ENCODE measurements at regions not wholly inside any gene's neighbourhood (a gene's known extent, or its start where the extent isn't known, plus 50 kb on each side); places are given as distances from the start of the nearest gene placed in this dataset.

DNA sequence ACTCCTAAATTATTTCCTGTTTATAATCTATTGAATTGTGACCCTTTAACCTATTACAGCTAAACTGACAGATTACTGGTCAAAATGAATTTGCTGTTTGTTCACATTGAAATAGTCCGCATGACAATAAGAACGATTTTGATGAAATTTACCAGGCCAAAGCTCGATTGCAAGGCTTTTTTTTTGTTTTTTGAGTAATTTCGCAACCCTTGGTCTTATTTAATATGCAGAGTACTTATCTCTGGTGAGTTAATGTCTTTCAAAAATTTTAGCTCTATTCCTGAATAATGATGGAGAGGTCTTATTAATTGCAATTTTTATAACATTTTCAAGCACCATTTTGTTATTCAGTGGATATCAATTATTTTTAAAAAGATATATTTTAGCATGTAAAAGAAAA lies 362.4 kb downstream of the OTOL1 start:
- Mint-ChIP-seq H3K4me3 (no peak overlapping the region), H3K9me3 (0 out of 5 replicates have a peak, but pooled peaks cover 0 to 2% of the 10 kb centered on the region in 2 experiments), H3K27me3 (ENCODE audit: low read depth) (no peaks in the 10 kb centered on the region), H3K27ac (no peak overlapping the region), H3K4me1 (peaks cover 15% of the 10 kb centered on the region in 2 experiments), H3K36me3 (ENCODE audit: insufficient read depth in 1 of 3, low read depth in 3 of 3) (no peaks in the 10 kb centered on the region)
- Histone ChIP-seq H3K23me2 (ENCODE audit: insufficient read length, low read depth, low read length, poor library complexity, severe bottlenecking) (no peaks in the 10 kb centered on the region), H3K23ac (ENCODE audit: insufficient read length, low read depth, low read length) (no peak overlapping the region), H2BK15ac (ENCODE audit: low read depth, low read length) (no peak overlapping the region), H2AFZ (ENCODE audit: low read length) (no peak overlapping the region), H4K20me1 (ENCODE audit: control insufficient read depth, insufficient read depth, insufficient read length) (no peaks in the 10 kb centered on the region), H3T11ph (ENCODE audit: low read length) (no peak overlapping the region), H2BK12ac (ENCODE audit: insufficient read length, low read depth, low read length) (no peak overlapping the region), H2BK120ac (ENCODE audit: low read depth, low read length, poor library complexity, severe bottlenecking) (no peak overlapping the region), H2AK5ac (ENCODE audit: insufficient read length, low read length) (no peak overlapping the region), H4K5ac (ENCODE audit: insufficient read length, low read depth, low read length) (no peak overlapping the region), H3K4ac (ENCODE audit: low read depth, low read length) (no peak overlapping the region), H3K9ac (ENCODE audit: extremely low read depth, insufficient read length, low read length) (no peak overlapping the region), H3K56ac (ENCODE audit: insufficient read length, low read depth, low read length) (no peak overlapping the region), H2BK5ac (ENCODE audit: insufficient read length, low read length) (no peak overlapping the region), H3K79me2 (ENCODE audit: insufficient read depth, low read length) (no peaks in the 10 kb centered on the region), H3K4me2 (ENCODE audit: insufficient read depth, insufficient read length, low read length) (no peak overlapping the region), H3K27ac (ENCODE audit: insufficient read length, low read depth, low read length) (no peak overlapping the region), H3K18ac (ENCODE audit: insufficient read length, low read depth, low read length) (no peak overlapping the region), H2BK20ac (ENCODE audit: low read depth, low read length, poor library complexity, severe bottlenecking) (no peak overlapping the region), H3K27me3 (ENCODE audit: insufficient read depth, low read length) (no peaks in the 10 kb centered on the region), H3K79me1 (ENCODE audit: insufficient read depth, low read depth, low read length, poor library complexity, severe bottlenecking) (no peaks in the 10 kb centered on the region), H4K8ac (replicated peaks; ENCODE audit: insufficient read length, low read depth, low read length) (no peak overlapping the region), H3K14ac (ENCODE audit: insufficient read depth, low read length) (no peak overlapping the region), H3K4me1 (ENCODE audit: insufficient read depth, low read length) (no peaks in the 10 kb centered on the region), H3K9me3 (ENCODE audit: control insufficient read depth, low read depth, low read length) (no peaks in the 10 kb centered on the region), H4K91ac (ENCODE audit: insufficient read length, low read depth, low read length) (no peak overlapping the region)
- no peak for DNase-seq
- no CpG with 5 or more reads among the region's 4 CpGs for WGBS (ENCODE audit: extremely low coverage, insufficient read length, low lambda C conversion rate)
- TF ChIP-seq CTCF (conservative IDR thresholded peaks at IDR 0.05): no peak

Measured in H9 (cell line).